ENCODE measurements at regions not wholly inside any gene's neighbourhood (a gene's known extent, or its start where the extent isn't known, plus 50 kb on each side); places are given as distances from the start of the nearest gene placed in this dataset.

- no peak for DNase-seq
- Histone ChIP-seq H3K9ac (ENCODE audit: extremely low read depth, low read length, poor library complexity, severe bottlenecking) (no peak overlapping the region), H3K4me3 (ENCODE audit: low read length) (no peak overlapping the region), H3K27me3 (ENCODE audit: control insufficient read depth, insufficient read depth, low read length, poor library complexity, severe bottlenecking) (no peaks in the 10 kb centered on the region), H3K9me3 (ENCODE audit: control insufficient read depth, low read length) (peaks cover 27% of the 10 kb centered on the region), H3K4me1 (ENCODE audit: control insufficient read depth, insufficient read depth, low read length) (peaks cover 2% of the 10 kb centered on the region), H3K36me3 (ENCODE audit: control insufficient read depth, insufficient read depth, low read length) (no peaks in the 10 kb centered on the region), H3K27ac (ENCODE audit: low read depth, low read length) (no peak overlapping the region)
- no peak overlapping the region for H3K27ac Mint-ChIP-seq
- no peaks in the 10 kb centered on the region for H3K27me3 Mint-ChIP-seq (ENCODE audit: insufficient read depth)
- peaks cover 22% of the 10 kb centered on the region for H3K4me1 Mint-ChIP-seq
- H3K9me3 Mint-ChIP-seq = peaks cover 17% of the 10 kb centered on the region
- no peak overlapping the region for H3K4me3 Mint-ChIP-seq
- 84 to 97% methylated on average over 3 to 5 of the region's 5 CpGs for WGBS, 2 experiments (ENCODE audit: insufficient coverage in 1 of 2, insufficient read length in 1 of 2)
- no peaks in the 10 kb centered on the region for H3K36me3 Mint-ChIP-seq (ENCODE audit: low read depth)
- TF ChIP-seq CTCF (conservative IDR thresholded peaks at IDR 0.05) = no peak
These were observed 384.8 kb downstream of the BMP4 start for GRCh38 chr14:53571641-53572328.

GRCh38 chr14:53570411-53571387 lies 385.9 kb downstream of the BMP4 start:
- Mint-ChIP-seq H3K9me3 (peaks cover 9% of the 10 kb centered on the region), H3K4me3 (no peak overlapping the region), H3K36me3 (ENCODE audit: low read depth) (no peaks in the 10 kb centered on the region), H3K27me3 (ENCODE audit: insufficient read depth) (no peaks in the 10 kb centered on the region), H3K4me1 (peaks cover 22% of the 10 kb centered on the region), H3K27ac (no peak overlapping the region)
- Histone ChIP-seq H3K36me3 (ENCODE audit: control insufficient read depth, insufficient read depth, low read length) (no peaks in the 10 kb centered on the region), H3K4me1 (ENCODE audit: control insufficient read depth, insufficient read depth, low read length) (peaks cover 2% of the 10 kb centered on the region), H3K4me3 (ENCODE audit: low read length) (no peak overlapping the region), H3K27me3 (ENCODE audit: control insufficient read depth, insufficient read depth, low read length, poor library complexity, severe bottlenecking) (no peaks in the 10 kb centered on the region), H3K9me3 (ENCODE audit: control insufficient read depth, low read length) (peaks cover 17% of the 10 kb centered on the region), H3K9ac (ENCODE audit: extremely low read depth, low read length, poor library complexity, severe bottlenecking) (no peak overlapping the region), H3K27ac (ENCODE audit: low read depth, low read length) (no peak overlapping the region)
- 86 to 94% methylated on average over 2 to 9 of the region's 9 CpGs for WGBS, 2 experiments (ENCODE audit: insufficient coverage in 1 of 2, insufficient read length in 1 of 2)
- TF ChIP-seq CTCF (conservative IDR thresholded peaks at IDR 0.05) = no peak
- DNase-seq = no peak

DNA sequence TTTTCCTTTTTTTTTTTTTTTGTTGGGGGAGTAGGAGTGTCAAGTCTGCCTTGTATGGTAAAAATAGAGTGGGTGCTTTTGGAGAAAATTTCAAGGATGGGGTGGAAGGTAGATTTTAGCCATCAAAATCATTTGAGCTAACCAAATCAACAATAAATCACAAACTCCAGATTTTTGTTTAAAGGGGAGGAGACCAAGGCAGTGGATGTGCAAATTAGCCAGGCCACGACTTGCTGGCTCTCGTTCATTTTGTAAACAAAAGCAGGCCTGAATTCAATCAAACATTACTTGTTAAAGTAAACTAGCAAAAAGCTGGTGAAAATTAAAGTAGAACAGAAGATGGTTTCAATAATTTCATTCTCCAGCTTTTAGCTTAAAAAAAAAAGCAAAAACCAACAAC lies 387.2 kb downstream of the BMP4 start:
- Mint-ChIP-seq H3K27me3 (ENCODE audit: insufficient read depth) (no peaks in the 10 kb centered on the region), H3K4me1 (peaks cover 22% of the 10 kb centered on the region), H3K27ac (no peak overlapping the region), H3K4me3 (no peak overlapping the region), H3K36me3 (ENCODE audit: low read depth) (no peaks in the 10 kb centered on the region), H3K9me3 (peaks cover 1% of the 10 kb centered on the region)
- no peak for TF ChIP-seq CTCF (conservative IDR thresholded peaks at IDR 0.05)
- peaks cover 2% of the 10 kb centered on the region for H3K4me1 ChIP-seq (ENCODE audit: control insufficient read depth, insufficient read depth, low read length)
- no peak overlapping the region for H3K27ac ChIP-seq (ENCODE audit: low read depth, low read length)
- H3K36me3 ChIP-seq (ENCODE audit: control insufficient read depth, insufficient read depth, low read length) = no peaks in the 10 kb centered on the region
- 100% methylated on average over 2 of the region's 2 CpGs for WGBS, 2 experiments (ENCODE audit: insufficient coverage in 1 of 2, insufficient read length in 1 of 2)
- peaks cover 4% of the 10 kb centered on the region for H3K9me3 ChIP-seq (ENCODE audit: control insufficient read depth, low read length)
- DNase-seq = no peak
- H3K9ac ChIP-seq (ENCODE audit: extremely low read depth, low read length, poor library complexity, severe bottlenecking) = no peak overlapping the region
- H3K27me3 ChIP-seq (ENCODE audit: control insufficient read depth, insufficient read depth, low read length, poor library complexity, severe bottlenecking) = no peaks in the 10 kb centered on the region
- no peak overlapping the region for H3K4me3 ChIP-seq (ENCODE audit: low read length)
